GM23248 (cell line): ENCODE measurements at regions not wholly inside any gene's neighbourhood (a gene's known extent, or its start where the extent isn't known, plus 50 kb on each side); places are given as distances from the start of the nearest gene placed in this dataset.

ENCODE experiments used
- DNase-seq: peaks from one replicate; pipeline ENCODE4 v3.0.0-alpha.2; 2015
- H2AFZ ChIP-seq: fragments of 200-600 bp; sonication (generic); 2 replicates; pipeline ENCODE4 v1.6.1; 2016; ENCODE audit warnings: antibody characterized with exemption
- H3F3A ChIP-seq: fragments of 200-600 bp; sonication (generic); 2 replicates; pipeline ENCODE4 v1.6.1; 2016; ENCODE audit warnings: mild to moderate bottlenecking, antibody characterized with exemption, mixed run types; ENCODE audit not compliant: insufficient read depth
- H3K27ac ChIP-seq: fragments of 200-600 bp; sonication (generic); 2 replicates; pipeline ENCODE4 v1.5.1; 2016; ENCODE audit warnings: mild to moderate bottlenecking
- H3K27me3 ChIP-seq: fragments of 200-600 bp; sonication (generic); replicated peaks from 2 replicates; pipeline ENCODE4 v1.6.1; 2016; ENCODE audit warnings: mild to moderate bottlenecking; ENCODE audit not compliant: insufficient read depth
- H3K36me3 ChIP-seq: fragments of 200-600 bp; sonication (generic); 2 replicates; pipeline ENCODE4 v1.6.1; 2016; ENCODE audit warnings: low read depth, mild to moderate bottlenecking
- H3K4me1 ChIP-seq: fragments of 200-600 bp; sonication (generic); 2 replicates; pipeline ENCODE4 v1.6.1; 2016; ENCODE audit warnings: mild to moderate bottlenecking; ENCODE audit not compliant: insufficient read depth
- H3K4me2 ChIP-seq: fragments of 200-600 bp; sonication (generic); one replicate; pipeline ENCODE4 v1.6.1; 2016; ENCODE audit warnings: mild to moderate bottlenecking; ENCODE audit not compliant: unreplicated experiment
- H3K4me3 ChIP-seq: fragments of 200-600 bp; sonication (generic); 2 replicates; pipeline ENCODE4 v1.5.1; 2016; ENCODE audit warnings: mild to moderate bottlenecking
- H3K79me2 ChIP-seq: fragments of 200-600 bp; sonication (generic); 2 replicates; pipeline ENCODE4 v1.6.1; 2016; ENCODE audit warnings: mild to moderate bottlenecking; ENCODE audit not compliant: insufficient read depth
- H3K9ac ChIP-seq: fragments of 200-600 bp; sonication (generic); 2 replicates; pipeline ENCODE4 v1.6.1; 2016; ENCODE audit warnings: mild to moderate bottlenecking
- H3K9me2 ChIP-seq: fragments of 200-600 bp; sonication (generic); 2 replicates; pipeline ENCODE4 v1.6.1; 2016; ENCODE audit warnings: mixed run types, mild to moderate bottlenecking, moderate library complexity; ENCODE audit not compliant: insufficient read depth
- H3K9me3 ChIP-seq: fragments of 200-600 bp; sonication (generic); one replicate; pipeline ENCODE4 v1.6.1; 2017; ENCODE audit warnings: low read depth
- H4K20me1 ChIP-seq: fragments of 200-600 bp; sonication (generic); 2 replicates; pipeline ENCODE4 v1.6.0; 2016; ENCODE audit not compliant: insufficient read depth
- EZH2 ChIP-seq: fragments of 200-600 bp; sonication (generic); IDR thresholded peaks from 2 replicates; pipeline ENCODE4 v1.6.1; 2018; ENCODE audit warnings: antibody characterized with exemption, mild to moderate bottlenecking; ENCODE audit not compliant: insufficient read depth, poor library complexity, severe bottlenecking
- EZH2phosphoT487 ChIP-seq: fragments of 200-600 bp; sonication (generic); IDR thresholded peaks from 2 replicates; pipeline ENCODE4 v1.6.1; 2018; ENCODE audit warnings: antibody characterized with exemption, moderate library complexity, mild to moderate bottlenecking, low read depth; ENCODE audit not compliant: insufficient read depth
- WGBS, 2 experiments: methylation state at CpG; one replicate each; pipeline ENCODE4 v1.1.6; 2015 to 2017; ENCODE audit warnings: low lambda C conversion rate in 2 of 2, low coverage in 1 of 2; ENCODE audit errors: missing lambda C conversion rate in 2 of 2; 5-methylcytosine and 5-hydroxymethylcytosine counted together
- in situ Hi-C: fragments of 300-500 bp; cut with MboI; formaldehyde crosslinking; loops from 2 replicates; pipeline ENCODE4 v1.15.0; 2020

- no peaks in the 10 kb centered on the region for H4K20me1 ChIP-seq
- H3K9me2 ChIP-seq = no peaks in the 10 kb centered on the region
- in situ Hi-C loops = no loop called here
- H3K4me3 ChIP-seq = no peak overlapping the region
- no peak overlapping the region for H3K9ac ChIP-seq
- H3K79me2 ChIP-seq = no peaks in the 10 kb centered on the region
- no peaks in the 10 kb centered on the region for H3K4me1 ChIP-seq
- H3K27ac ChIP-seq = no peak overlapping the region
- TF ChIP-seq EZH2 (no peak), EZH2phosphoT487 (no peak)
- no peaks in the 10 kb centered on the region for H3K36me3 ChIP-seq
- H2AFZ ChIP-seq = no peak overlapping the region
- peaks cover 9% of the 10 kb centered on the region; the same call in 1 of the 2 replicates for H3K27me3 ChIP-seq
- H3K9me3 ChIP-seq = no peaks in the 10 kb centered on the region
- WGBS, 2 experiments = 78 to 87% methylated on average over 3 of the region's 3 CpGs
- H3F3A ChIP-seq = no peaks in the 10 kb centered on the region
- DNase-seq = no peak
- no peak overlapping the region for H3K4me2 ChIP-seq
Measured at GRCh38 chr3:43219616-43220015, 66.7 kb upstream of the SNRK start.

GRCh38 chr3:43218921-43219320 lies 67.4 kb upstream of the SNRK start:
- H3K79me2 ChIP-seq = no peaks in the 10 kb centered on the region
- no peak overlapping the region for H3K27ac ChIP-seq
- in situ Hi-C loops = no loop called here
- no peak overlapping the region for H2AFZ ChIP-seq
- no peaks in the 10 kb centered on the region for H3K36me3 ChIP-seq
- H4K20me1 ChIP-seq = no peaks in the 10 kb centered on the region
- no peak overlapping the region for H3K9ac ChIP-seq
- TF ChIP-seq EZH2phosphoT487 (no peak), EZH2 (no peak)
- H3K9me2 ChIP-seq = no peaks in the 10 kb centered on the region
- DNase-seq = no peak
- 25 to 32% methylated on average over 2 of the region's 2 CpGs for WGBS, 2 experiments
- H3K27me3 ChIP-seq = peaks cover 9% of the 10 kb centered on the region; the same call in 1 of the 2 replicates
- H3K9me3 ChIP-seq = no peaks in the 10 kb centered on the region
- no peak overlapping the region for H3K4me3 ChIP-seq
- no peak overlapping the region for H3K4me2 ChIP-seq
- H3F3A ChIP-seq = no peaks in the 10 kb centered on the region
- H3K4me1 ChIP-seq = no peaks in the 10 kb centered on the region

- Histone ChIP-seq H3K79me2 (no peaks in the 10 kb centered on the region), H3K9me3 (no peaks in the 10 kb centered on the region), H3F3A (no peaks in the 10 kb centered on the region), H3K4me1 (no peaks in the 10 kb centered on the region), H3K4me3 (no peak overlapping the region), H4K20me1 (no peaks in the 10 kb centered on the region), H3K9me2 (no peaks in the 10 kb centered on the region), H3K27ac (no peak overlapping the region), H2AFZ (no peak overlapping the region), H3K9ac (no peak overlapping the region), H3K36me3 (no peaks in the 10 kb centered on the region), H3K4me2 (no peak overlapping the region), H3K27me3 (peaks cover 9% of the 10 kb centered on the region; the same call in 1 of the 2 replicates)
- in situ Hi-C loops = no loop called here
- no peak for DNase-seq
- TF ChIP-seq EZH2 = no peak
- TF ChIP-seq EZH2phosphoT487 = no peak
Measured at GRCh38 chr3:43218156-43218555, 68.2 kb upstream of the SNRK start.

GRCh38 chr3:43217633-43218032 lies 68.7 kb upstream of the SNRK start:
- peak; percentile 46 for DNase-seq
- Histone ChIP-seq H3K4me2 (no peak overlapping the region), H3K4me1 (no peaks in the 10 kb centered on the region), H3K27ac (no peak overlapping the region), H4K20me1 (no peaks in the 10 kb centered on the region), H3K36me3 (no peaks in the 10 kb centered on the region), H3K4me3 (no peak overlapping the region), H3K79me2 (no peaks in the 10 kb centered on the region), H3K9ac (no peak overlapping the region), H3K9me3 (no peaks in the 10 kb centered on the region), H3F3A (no peaks in the 10 kb centered on the region), H3K27me3 (peaks cover 9% of the 10 kb centered on the region; the same call in 1 of the 2 replicates), H2AFZ (no peak overlapping the region), H3K9me2 (no peaks in the 10 kb centered on the region)
- in situ Hi-C loops = no loop called here
- TF ChIP-seq EZH2phosphoT487 = no peak
- 70 to 76% methylated on average over 4 of the region's 4 CpGs for WGBS, 2 experiments

DNA sequence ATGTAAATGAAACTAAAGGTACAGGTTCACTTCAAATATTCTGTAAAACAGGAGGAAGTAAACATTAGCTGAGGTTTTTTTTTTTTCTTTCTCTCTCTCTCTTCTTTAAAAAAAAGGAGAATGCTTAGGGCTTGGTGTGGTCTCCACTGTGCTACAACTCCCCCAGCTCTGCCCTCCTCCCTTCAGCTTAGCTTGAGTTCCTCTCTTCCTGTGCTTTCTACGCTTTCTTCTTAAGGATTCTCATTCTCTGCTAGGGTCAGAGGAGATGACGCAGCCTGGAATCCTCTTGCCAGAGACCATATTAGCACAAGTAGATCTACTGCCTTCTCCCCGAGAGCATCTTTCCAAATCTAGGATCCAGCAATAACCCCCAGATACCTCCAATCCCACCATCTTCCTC lies 69.1 kb upstream of the SNRK start:
- 37 to 41% methylated on average over 3 of the region's 3 CpGs for WGBS, 2 experiments
- H3K9ac ChIP-seq = no peak overlapping the region
- no peaks in the 10 kb centered on the region for H3K4me1 ChIP-seq
- H3K27ac ChIP-seq = no peak overlapping the region
- H3K9me3 ChIP-seq = no peaks in the 10 kb centered on the region
- H3K79me2 ChIP-seq = no peaks in the 10 kb centered on the region
- no peak overlapping the region for H3K4me3 ChIP-seq
- H3F3A ChIP-seq = no peaks in the 10 kb centered on the region
- no peaks in the 10 kb centered on the region for H3K9me2 ChIP-seq
- in situ Hi-C loops = no loop called here
- no peak for DNase-seq
- no peak for TF ChIP-seq EZH2
- TF ChIP-seq EZH2phosphoT487 = no peak
- no peak overlapping the region for H2AFZ ChIP-seq
- no peaks in the 10 kb centered on the region for H3K36me3 ChIP-seq
- peaks cover 9% of the 10 kb centered on the region; the same call in 1 of the 2 replicates for H3K27me3 ChIP-seq
- H3K4me2 ChIP-seq = no peak overlapping the region
- no peaks in the 10 kb centered on the region for H4K20me1 ChIP-seq
